ENCODE measurements at regions not wholly inside any gene's neighbourhood (a gene's known extent, or its start where the extent isn't known, plus 50 kb on each side); places are given as distances from the start of the nearest gene placed in this dataset.

DNA sequence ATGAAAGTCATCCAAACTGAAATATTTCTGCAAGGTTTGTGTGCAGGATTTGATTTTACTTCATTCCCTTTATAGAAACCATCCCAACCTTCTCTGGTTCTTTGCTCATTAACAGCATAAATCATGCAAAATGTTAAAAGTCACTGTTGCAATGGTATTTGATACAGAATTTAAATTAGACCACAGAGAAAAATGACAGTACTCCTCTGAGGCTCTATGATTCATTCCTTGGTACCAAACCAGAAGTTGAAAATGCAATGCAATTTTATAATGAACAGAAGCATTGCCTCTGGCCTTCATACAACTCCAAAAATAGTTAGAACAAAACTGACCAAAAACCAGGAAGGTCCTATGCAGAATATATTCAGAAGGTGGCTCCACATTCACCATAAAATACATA, 607.1 kb downstream of the TLE1 start:
- no peak overlapping the region for H3K4me3 Mint-ChIP-seq (ENCODE audit: unreplicated experiment)
- BruUV-seq (replicated peaks): no TSS peak
- ChIA-PET POLR2A (no interaction called here), CTCF (no interaction called here)
- no peaks in the 10 kb centered on the region for H3K36me3 Mint-ChIP-seq (ENCODE audit: insufficient read depth, unreplicated experiment)
- intact Hi-C loops (cut with micrococcal nuclease): no loop called here
- H3K27ac Mint-ChIP-seq (ENCODE audit: low read depth, unreplicated experiment): no peak overlapping the region
- H3K27me3 Mint-ChIP-seq (ENCODE audit: insufficient read depth, unreplicated experiment): no peaks in the 10 kb centered on the region
- peaks cover 11% of the 10 kb centered on the region for H3K4me1 Mint-ChIP-seq (ENCODE audit: insufficient read depth, unreplicated experiment)
- H3K9me3 Mint-ChIP-seq (ENCODE audit: unreplicated experiment): no peaks in the 10 kb centered on the region
- TF ChIP-seq, protein P1, sequence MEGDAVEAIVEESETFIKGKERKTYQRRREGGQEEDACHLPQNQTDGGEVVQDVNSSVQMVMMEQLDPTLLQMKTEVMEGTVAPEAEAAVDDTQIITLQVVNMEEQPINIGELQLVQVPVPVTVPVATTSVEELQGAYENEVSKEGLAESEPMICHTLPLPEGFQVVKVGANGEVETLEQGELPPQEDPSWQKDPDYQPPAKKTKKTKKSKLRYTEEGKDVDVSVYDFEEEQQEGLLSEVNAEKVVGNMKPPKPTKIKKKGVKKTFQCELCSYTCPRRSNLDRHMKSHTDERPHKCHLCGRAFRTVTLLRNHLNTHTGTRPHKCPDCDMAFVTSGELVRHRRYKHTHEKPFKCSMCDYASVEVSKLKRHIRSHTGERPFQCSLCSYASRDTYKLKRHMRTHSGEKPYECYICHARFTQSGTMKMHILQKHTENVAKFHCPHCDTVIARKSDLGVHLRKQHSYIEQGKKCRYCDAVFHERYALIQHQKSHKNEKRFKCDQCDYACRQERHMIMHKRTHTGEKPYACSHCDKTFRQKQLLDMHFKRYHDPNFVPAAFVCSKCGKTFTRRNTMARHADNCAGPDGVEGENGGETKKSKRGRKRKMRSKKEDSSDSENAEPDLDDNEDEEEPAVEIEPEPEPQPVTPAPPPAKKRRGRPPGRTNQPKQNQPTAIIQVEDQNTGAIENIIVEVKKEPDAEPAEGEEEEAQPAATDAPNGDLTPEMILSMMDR (IDR thresholded peaks at IDR 0.05; ENCODE audit: unreplicated experiment): no peak
- no peak for DNase-seq (ENCODE audit: unreplicated experiment)

DNA sequence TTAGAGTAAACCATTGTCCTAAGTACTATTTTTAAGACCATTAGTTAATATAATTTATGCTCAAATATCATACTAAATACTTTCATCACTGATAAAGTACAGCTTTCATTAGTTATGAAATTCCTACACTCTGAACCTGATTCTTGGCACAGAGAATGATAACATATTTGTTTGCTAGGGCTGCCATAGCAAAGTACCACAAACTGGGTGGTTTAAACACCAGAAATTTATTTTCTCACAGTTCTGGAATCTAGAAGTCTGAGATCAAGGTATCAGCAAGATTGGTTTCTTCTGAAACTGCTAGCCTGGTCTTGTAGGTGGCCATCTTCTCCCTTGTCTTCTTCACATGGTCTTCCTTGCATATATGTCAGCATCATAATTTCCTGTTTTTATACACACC, 608.4 kb downstream of the TLE1 start:
- Mint-ChIP-seq H3K27ac (ENCODE audit: low read depth, unreplicated experiment) (no peak overlapping the region), H3K4me3 (ENCODE audit: unreplicated experiment) (no peak overlapping the region), H3K4me1 (ENCODE audit: insufficient read depth, unreplicated experiment) (peaks cover 11% of the 10 kb centered on the region), H3K27me3 (ENCODE audit: insufficient read depth, unreplicated experiment) (no peaks in the 10 kb centered on the region), H3K36me3 (ENCODE audit: insufficient read depth, unreplicated experiment) (no peaks in the 10 kb centered on the region), H3K9me3 (ENCODE audit: unreplicated experiment) (no peaks in the 10 kb centered on the region)
- ChIA-PET POLR2A (no interaction called here), CTCF (no interaction called here)
- TF ChIP-seq, protein P1 (IDR thresholded peaks at IDR 0.05; ENCODE audit: unreplicated experiment): no peak
- intact Hi-C loops (cut with micrococcal nuclease): no loop called here
- DNase-seq (ENCODE audit: unreplicated experiment): no peak
- BruUV-seq (replicated peaks): no TSS peak

DNA sequence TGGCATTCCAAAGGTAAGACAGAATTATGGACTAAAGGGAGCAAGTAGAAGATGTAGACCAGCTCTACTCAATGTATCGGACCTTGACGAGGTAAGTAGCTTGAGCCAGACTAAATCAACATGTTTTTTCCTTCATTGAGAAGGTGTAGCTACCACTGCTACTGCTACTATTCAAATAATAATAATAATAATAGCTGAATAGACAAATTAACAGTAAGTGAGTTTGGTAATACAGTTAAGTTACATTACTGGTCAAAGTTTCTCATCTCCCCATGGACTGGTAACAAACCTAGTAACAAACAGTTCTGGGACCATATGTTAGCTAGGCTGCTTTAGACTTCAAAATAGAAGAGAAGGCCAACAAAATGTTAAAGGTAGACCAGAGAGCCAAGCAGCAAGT, 609.2 kb downstream of the TLE1 start:
- intact Hi-C loops (cut with micrococcal nuclease): no loop called here

DNA sequence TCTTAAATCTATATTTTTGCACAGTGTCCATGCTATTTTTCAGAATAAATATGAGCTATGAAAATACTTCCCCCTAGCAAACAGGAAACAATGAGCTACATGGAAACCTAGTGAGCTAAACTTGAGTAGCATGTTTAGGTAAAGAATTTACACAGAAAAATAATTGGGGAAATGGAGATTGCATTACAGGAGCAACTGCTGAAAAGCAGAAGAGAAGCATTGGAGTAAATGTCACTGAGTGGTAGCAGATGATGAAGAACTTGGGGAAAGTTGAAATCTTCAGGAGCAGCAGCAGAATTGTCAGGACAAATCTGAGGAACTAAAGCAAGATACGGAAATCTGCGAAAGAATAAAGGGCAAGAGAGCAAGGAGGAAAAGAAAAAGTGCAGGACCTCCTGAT, 610.3 kb downstream of the TLE1 start:
- Mint-ChIP-seq H3K27ac (ENCODE audit: low read depth, unreplicated experiment) (no peak overlapping the region), H3K36me3 (ENCODE audit: insufficient read depth, unreplicated experiment) (no peaks in the 10 kb centered on the region), H3K9me3 (ENCODE audit: unreplicated experiment) (no peaks in the 10 kb centered on the region), H3K4me3 (ENCODE audit: unreplicated experiment) (no peak overlapping the region), H3K4me1 (ENCODE audit: insufficient read depth, unreplicated experiment) (peaks cover 11% of the 10 kb centered on the region), H3K27me3 (ENCODE audit: insufficient read depth, unreplicated experiment) (no peaks in the 10 kb centered on the region)
- intact Hi-C loops (cut with micrococcal nuclease): no loop called here
- TF ChIP-seq, protein P1 (IDR thresholded peaks at IDR 0.05; ENCODE audit: unreplicated experiment): no peak
- DNase-seq (ENCODE audit: unreplicated experiment): no peak
- BruUV-seq (replicated peaks): no TSS peak
- POLR2A ChIA-PET: no interaction called here
- CTCF ChIA-PET: interaction anchor here (0.6 kb wide), 1 partner anchor 43 kb away, joined by 3 read pairs; no protein-coding TSS in a partner anchor

More for the DNA sequence above, 609.2 kb downstream of the TLE1 start:
- TF ChIP-seq, protein P1 (IDR thresholded peaks at IDR 0.05; ENCODE audit: unreplicated experiment): no peak
- DNase-seq (ENCODE audit: unreplicated experiment): no peak
- Mint-ChIP-seq H3K4me3 (ENCODE audit: unreplicated experiment) (no peak overlapping the region), H3K36me3 (ENCODE audit: insufficient read depth, unreplicated experiment) (no peaks in the 10 kb centered on the region), H3K27me3 (ENCODE audit: insufficient read depth, unreplicated experiment) (no peaks in the 10 kb centered on the region), H3K9me3 (ENCODE audit: unreplicated experiment) (no peaks in the 10 kb centered on the region), H3K27ac (ENCODE audit: low read depth, unreplicated experiment) (no peak overlapping the region), H3K4me1 (ENCODE audit: insufficient read depth, unreplicated experiment) (peaks cover 11% of the 10 kb centered on the region)
- CTCF ChIA-PET: no interaction called here
- POLR2A ChIA-PET: no interaction called here
- no TSS peak for BruUV-seq (replicated peaks)

Measured in MCF 10A (cell line).